Keratinocyte (primary cell): ENCODE measurements at regions not wholly inside any gene's neighbourhood (a gene's known extent, or its start where the extent isn't known, plus 50 kb on each side); places are given as distances from the start of the nearest gene placed in this dataset.

ENCODE experiments used
- EZH2 ChIP-seq: IDR thresholded peaks from one replicate; pipeline ENCODE4 v1.6.1; 2012; ENCODE audit warnings: inconsistent platforms, mild to moderate bottlenecking, low read length, moderate library complexity
- TF ChIP-seq, protein P1 (sequence below), 3 experiments: IDR thresholded peaks in 1 of 3; conservative IDR thresholded peaks in 1 of 3; optimal IDR thresholded peaks in 1 of 3; 2 replicates in 2 of 3; 3 replicates in 1 of 3; pipeline versions ENCODE3 to v1.5.1; 2011; ENCODE audit warnings: low read length in 3 of 3, mild to moderate bottlenecking in 3 of 3, moderate library complexity in 2 of 3, control low read depth in 1 of 3, inconsistent platforms in 1 of 3; ENCODE audit not compliant: insufficient read depth in 2 of 3; ENCODE audit errors: extremely low read depth in 1 of 3

DNA sequence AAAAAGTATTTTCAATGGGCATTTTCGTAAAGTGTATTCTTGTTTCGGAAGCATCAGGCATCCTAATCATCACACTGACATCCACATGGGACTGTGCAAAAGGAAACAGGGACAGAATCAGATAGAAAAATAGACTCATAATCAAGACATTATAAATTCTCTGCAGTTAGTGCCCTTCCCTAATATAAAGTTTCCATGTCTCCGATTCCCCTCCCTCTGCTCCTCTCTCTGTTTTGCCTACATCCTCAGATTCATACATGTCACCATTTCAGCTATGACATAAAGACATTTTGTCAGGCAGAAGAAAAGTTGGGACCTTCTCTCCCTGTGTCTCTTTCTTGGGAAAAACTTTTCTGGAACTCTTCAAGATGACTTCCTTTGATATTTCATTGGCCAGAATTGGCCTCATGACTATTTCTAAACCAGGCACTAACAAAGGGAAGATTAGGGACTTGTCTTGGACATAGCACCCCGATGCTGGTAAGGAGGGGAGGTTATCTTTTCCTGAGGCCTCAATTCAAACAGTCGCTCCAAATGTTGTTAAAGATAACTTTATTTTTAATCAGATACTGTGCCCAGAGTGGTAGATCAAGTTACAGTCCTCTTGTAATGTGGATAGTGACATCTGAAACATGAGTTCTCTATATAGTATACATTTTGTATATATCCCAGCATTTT, 212.1 kb upstream of the BTG1 start:
- TF ChIP-seq, protein P1, sequence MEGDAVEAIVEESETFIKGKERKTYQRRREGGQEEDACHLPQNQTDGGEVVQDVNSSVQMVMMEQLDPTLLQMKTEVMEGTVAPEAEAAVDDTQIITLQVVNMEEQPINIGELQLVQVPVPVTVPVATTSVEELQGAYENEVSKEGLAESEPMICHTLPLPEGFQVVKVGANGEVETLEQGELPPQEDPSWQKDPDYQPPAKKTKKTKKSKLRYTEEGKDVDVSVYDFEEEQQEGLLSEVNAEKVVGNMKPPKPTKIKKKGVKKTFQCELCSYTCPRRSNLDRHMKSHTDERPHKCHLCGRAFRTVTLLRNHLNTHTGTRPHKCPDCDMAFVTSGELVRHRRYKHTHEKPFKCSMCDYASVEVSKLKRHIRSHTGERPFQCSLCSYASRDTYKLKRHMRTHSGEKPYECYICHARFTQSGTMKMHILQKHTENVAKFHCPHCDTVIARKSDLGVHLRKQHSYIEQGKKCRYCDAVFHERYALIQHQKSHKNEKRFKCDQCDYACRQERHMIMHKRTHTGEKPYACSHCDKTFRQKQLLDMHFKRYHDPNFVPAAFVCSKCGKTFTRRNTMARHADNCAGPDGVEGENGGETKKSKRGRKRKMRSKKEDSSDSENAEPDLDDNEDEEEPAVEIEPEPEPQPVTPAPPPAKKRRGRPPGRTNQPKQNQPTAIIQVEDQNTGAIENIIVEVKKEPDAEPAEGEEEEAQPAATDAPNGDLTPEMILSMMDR (optimal IDR thresholded peaks at IDR 0.05 in 1 of 3, IDR thresholded peaks at IDR 0.05 in 1 of 3, conservative IDR thresholded peaks at IDR 0.05 in 1 of 3; ENCODE audit: extremely low read depth in 1 of 3, insufficient read depth in 2 of 3, low read length in 3 of 3), result no peak
- TF ChIP-seq EZH2, result no peak
